Stomach (tissue), 4 donors: ENCODE measurements at regions not wholly inside any gene's neighbourhood (a gene's known extent, or its start where the extent isn't known, plus 50 kb on each side); places are given as distances from the start of the nearest gene placed in this dataset.

Experiments used
- EP300 ChIP-seq: sonication (generic); formaldehyde crosslinking; IDR thresholded peaks from one replicate; pipeline ENCODE4 v1.6.1; 2017; ENCODE audit warnings: antibody characterized with exemption
- POLR2A ChIP-seq, 4 donors: fragments of 450-650 bp; IDR thresholded peaks; one replicate each; pipeline ENCODE4 v1.6.1; 2016; ENCODE audit warnings: antibody characterized with exemption in 4 of 4, control low read depth in 2 of 4, mild to moderate bottlenecking in 1 of 4, moderate library complexity in 1 of 4
- TF ChIP-seq, protein P1 (sequence below), 7 experiments: fragments of 450-650 bp in 4 of 7; fragments of 200-600 bp in 3 of 7; sonication (generic) in 3 of 7; IDR thresholded peaks; one replicate each; pipeline ENCODE4 v1.5.1; 2016 to 2019; ENCODE audit warnings: antibody characterized with exemption in 7 of 7, control low read depth in 2 of 7, mild to moderate bottlenecking in 1 of 7

DNA sequence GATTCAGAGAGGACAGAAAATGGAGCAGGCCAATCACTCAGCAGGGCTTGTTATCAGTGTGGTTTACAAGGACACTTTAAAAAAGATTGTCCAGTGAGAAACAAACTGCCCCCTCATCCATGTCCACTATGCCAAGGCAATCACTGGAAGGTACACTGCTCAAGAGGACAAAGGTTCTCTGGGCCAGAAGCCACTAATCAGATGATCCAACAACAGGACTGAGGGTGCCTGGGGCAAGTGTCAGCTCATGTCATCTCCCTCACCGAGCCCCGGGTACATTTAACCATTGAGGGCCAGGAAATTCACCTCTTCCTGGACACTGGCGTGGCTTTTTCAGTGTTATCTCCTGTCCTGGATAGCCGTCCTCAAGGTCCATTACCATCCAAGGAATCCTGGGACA, 513.7 kb upstream of the EPHA6 start:
- TF ChIP-seq POLR2A (IDR thresholded peaks at IDR 0.05) (no peak), EP300 (no peak)
- TF ChIP-seq, protein P1, sequence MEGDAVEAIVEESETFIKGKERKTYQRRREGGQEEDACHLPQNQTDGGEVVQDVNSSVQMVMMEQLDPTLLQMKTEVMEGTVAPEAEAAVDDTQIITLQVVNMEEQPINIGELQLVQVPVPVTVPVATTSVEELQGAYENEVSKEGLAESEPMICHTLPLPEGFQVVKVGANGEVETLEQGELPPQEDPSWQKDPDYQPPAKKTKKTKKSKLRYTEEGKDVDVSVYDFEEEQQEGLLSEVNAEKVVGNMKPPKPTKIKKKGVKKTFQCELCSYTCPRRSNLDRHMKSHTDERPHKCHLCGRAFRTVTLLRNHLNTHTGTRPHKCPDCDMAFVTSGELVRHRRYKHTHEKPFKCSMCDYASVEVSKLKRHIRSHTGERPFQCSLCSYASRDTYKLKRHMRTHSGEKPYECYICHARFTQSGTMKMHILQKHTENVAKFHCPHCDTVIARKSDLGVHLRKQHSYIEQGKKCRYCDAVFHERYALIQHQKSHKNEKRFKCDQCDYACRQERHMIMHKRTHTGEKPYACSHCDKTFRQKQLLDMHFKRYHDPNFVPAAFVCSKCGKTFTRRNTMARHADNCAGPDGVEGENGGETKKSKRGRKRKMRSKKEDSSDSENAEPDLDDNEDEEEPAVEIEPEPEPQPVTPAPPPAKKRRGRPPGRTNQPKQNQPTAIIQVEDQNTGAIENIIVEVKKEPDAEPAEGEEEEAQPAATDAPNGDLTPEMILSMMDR (IDR thresholded peaks at IDR 0.05): no peak
